NCI-H526 treated with DMSO at 0.1 percent for 48 hours (cell line): ENCODE measurements at regions not wholly inside any gene's neighbourhood (a gene's known extent, or its start where the extent isn't known, plus 50 kb on each side); places are given as distances from the start of the nearest gene placed in this dataset.
"Not testable (repeated sequence)": the region's sequence is repeated elsewhere in the genome, so short reads cannot be mapped to it uniquely, and the experiment has no call there.

Experiments
- DNase-seq: peaks from one replicate; lab custom pipeline; 2025; lab: John Stamatoyannopoulos, UW

- no peak for DNase-seq
These were observed 205.3 kb upstream of the GCFC2 start for GRCh38 chr2:75915851-75916634.

- peak; percentile 37 for DNase-seq
These were observed 186.2 kb upstream of the GCFC2 start for GRCh38 chr2:75896779-75897366.

- no peak for DNase-seq
These were observed 183.5 kb upstream of the GCFC2 start for GRCh38 chr2:75894170-75894569.

DNA sequence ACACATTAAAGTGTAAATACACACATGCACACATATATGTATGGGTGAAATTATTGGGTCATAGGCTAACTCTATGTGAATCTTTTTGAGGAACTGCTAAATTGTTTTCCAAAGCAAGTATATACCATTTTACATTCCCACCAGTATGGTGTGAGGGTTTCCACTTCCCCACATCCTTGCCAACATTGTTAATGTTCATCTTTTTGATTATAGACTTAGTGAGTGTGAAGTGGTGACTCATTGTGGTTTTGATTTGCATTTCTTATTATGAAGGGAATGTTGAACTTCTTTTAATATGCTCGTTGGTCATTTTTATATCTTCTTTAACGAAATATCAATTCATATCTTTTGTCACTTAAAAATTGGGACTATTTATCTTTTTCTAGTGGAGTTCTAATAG, 181.8 kb upstream of the GCFC2 start:
- no peak for DNase-seq

- DNase-seq: no peak
These were observed 171.8 kb upstream of the GCFC2 start for GRCh38 chr2:75882530-75882929.

- not testable (repeated sequence) for DNase-seq
These were observed 164.9 kb upstream of the GCFC2 start for GRCh38 chr2:75875606-75876005.

GRCh38 chr2:75871762-75872614, 161.3 kb upstream of the GCFC2 start:
- not testable (repeated sequence) for DNase-seq

GRCh38 chr2:75870651-75871137, 160.0 kb upstream of the GCFC2 start:
- no peak for DNase-seq

GRCh38 chr2:75870133-75870532, 159.4 kb upstream of the GCFC2 start:
- DNase-seq: no peak

- DNase-seq: no peak
These were observed 155.0 kb upstream of the GCFC2 start for GRCh38 chr2:75865702-75866101.

- no peak for DNase-seq
These were observed 154.4 kb upstream of the GCFC2 start for GRCh38 chr2:75865083-75865482.

GRCh38 chr2:75862547-75862946, 151.8 kb upstream of the GCFC2 start:
- DNase-seq: no peak

- no peak for DNase-seq
These were observed 142.7 kb upstream of the GCFC2 start for GRCh38 chr2:75853436-75853835.

- no peak for DNase-seq
These were observed 141.9 kb upstream of the GCFC2 start for GRCh38 chr2:75852639-75853038.

DNA sequence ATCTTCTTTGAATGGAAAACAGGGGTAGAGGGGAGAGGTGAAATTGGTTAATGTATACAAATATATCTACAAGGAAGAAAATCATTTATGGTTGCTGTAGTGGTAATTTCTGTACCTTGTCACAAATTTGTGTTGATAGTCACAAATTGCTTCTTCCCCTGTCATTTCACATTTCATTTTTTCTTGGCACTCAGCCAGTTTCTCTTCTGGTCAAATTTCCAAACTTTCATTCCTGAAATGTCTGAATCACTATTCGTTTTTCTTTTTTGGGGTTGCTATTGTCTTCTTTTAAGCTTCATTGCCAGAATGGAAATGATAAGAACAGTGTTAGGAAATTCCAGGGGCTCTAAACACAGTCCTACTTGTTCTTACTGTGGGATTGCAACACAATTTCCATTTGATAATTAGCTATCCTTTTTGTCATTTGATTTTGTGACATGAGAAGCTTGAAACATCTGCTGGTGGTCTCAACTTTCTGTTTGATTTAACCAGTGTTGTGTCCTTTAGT, 136.0 kb upstream of the GCFC2 start:
- DNase-seq: no peak

DNA sequence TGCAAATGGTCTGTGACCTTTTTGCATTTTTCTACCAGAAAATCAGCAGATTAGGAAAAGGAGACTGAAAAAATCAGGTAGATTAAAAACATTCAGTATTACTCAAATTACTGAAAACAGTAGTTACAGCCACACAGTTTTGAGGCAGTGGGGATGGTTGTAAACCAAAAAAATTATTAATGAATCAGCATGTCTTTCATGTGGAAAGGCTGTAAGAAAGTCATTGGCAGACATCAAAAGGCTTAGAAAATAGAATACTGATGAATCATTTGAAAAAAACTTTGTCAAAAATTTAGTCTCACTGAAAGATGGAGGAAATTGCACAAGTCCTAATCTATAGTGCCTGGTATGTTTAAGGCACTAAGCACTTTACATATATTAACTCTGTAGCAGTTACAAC, 133.9 kb upstream of the GCFC2 start:
- DNase-seq: no peak

DNA sequence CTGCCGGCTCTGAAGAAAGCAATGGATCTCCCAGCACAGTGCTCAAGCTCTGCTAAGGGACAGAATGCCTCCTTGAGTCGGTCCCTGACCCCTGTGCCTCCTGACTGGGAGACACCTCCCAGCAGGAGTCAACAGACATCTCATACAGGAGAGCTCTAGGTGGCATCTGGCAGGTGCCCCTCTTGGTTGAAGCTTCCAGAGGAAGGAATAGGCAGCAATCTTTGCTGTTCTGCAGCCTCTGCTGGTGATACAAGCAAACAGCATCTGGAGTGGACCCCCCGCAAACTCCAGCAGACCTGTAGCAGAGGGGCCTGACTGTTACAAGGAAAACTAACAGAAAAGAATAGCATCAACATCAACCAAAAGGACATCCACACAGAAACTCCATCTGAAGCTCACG, 123.9 kb upstream of the GCFC2 start:
- not testable (repeated sequence) for DNase-seq

DNA sequence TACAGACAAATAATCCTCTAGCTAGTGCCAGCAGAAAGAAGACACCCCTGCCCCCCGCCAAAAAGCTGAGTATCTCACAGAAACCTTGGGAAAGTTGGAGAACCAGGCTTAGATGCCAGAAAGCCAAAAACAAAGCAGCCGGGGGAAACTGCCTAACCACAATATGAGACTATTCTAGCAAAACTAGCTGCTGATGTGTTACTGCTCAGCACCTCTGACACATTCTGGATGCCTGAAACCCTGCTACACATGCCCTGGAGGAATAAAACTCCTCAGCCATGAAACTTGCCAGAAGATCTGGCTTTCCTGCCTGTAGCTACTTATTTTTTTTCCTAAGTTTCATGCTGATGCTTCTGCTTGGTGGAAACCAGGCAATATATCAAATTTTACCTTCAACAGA, 122.7 kb upstream of the GCFC2 start:
- no peak for DNase-seq

DNA sequence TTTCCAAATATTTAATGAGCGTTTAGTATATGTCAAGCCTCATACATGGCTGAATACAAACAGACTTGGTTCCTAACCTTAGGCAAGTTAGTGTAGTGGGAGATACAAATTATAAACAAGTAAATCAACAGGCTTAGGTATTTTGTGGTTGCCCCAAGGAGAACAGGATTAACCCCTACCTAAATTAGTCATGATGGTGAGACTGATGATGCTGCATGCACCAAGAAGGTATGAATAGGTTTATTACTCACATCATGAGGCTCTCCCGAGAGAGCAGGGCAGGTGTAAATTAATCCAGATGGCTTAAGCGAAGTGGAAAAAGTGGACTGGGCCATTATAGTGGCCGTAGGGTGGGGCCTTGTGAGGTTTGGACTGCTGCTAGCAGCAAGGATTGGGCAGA, 118.1 kb upstream of the GCFC2 start:
- no peak for DNase-seq

GRCh38 chr2:75823515-75823914, 112.8 kb upstream of the GCFC2 start:
- not testable (repeated sequence) for DNase-seq

DNA sequence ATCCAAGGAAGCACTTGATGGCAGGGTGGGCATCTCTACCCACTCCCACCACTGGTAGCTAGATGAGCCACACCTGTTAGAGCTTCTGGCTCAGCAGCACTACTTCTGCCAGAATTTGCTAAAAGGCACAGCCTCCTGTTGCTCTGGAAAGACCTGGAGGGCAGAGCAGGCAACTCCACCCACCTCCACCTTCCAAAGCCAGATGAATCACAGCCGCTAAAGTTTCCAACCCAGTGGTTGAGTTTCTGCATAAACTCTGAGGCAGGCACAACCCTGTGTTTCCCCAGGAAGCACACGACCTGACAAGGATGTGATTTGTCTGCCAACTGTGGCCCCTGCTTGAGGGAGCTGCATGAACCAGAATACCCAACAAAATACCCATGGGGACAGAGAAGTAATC, 111.6 kb upstream of the GCFC2 start:
- no peak for DNase-seq

DNA sequence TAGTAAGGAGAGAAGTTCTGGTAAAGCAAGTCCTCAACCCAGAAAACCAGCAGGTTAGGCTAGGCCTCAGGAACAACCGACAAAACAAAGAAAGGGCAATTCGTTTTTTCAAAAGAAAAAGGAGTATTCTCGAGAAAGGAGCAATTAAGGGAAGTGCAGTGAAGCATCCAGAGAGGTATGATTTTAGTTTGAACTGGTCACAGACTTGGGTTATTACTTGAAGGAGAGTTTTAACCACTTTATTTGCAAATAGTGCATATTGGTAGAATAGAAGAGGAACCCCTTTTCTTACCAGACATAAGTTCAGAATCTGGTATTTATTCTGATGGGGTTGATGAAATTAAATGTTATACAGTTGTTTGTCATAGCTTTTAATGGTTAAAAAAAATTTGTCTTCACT, 110.0 kb upstream of the GCFC2 start:
- DNase-seq: no peak
